Endothelial cell (in vitro differentiated cells): ENCODE measurements at regions not wholly inside any gene's neighbourhood (a gene's known extent, or its start where the extent isn't known, plus 50 kb on each side); places are given as distances from the start of the nearest gene placed in this dataset.
A peak's percentile ranks its signal among the peaks of the same experiment; 100 is the strongest.

ENCODE experiments used
- DNase-seq: peaks from one replicate; pipeline ENCODE4 v3.0.0; 2021; ENCODE audit warnings: low spot score
- H3K27ac Mint-ChIP-seq: one replicate; pipeline ENCODE4 v1.8.0; 2021; ENCODE audit warnings: mixed read lengths, inconsistent platforms; ENCODE audit not compliant: unreplicated experiment
- H3K27me3 Mint-ChIP-seq: one replicate; pipeline ENCODE4 v1.8.0; 2021; ENCODE audit warnings: mild to moderate bottlenecking, moderate library complexity, mixed read lengths, inconsistent platforms; ENCODE audit not compliant: unreplicated experiment
- H3K36me3 Mint-ChIP-seq: one replicate; pipeline ENCODE4 v1.8.0; 2021; ENCODE audit warnings: mild to moderate bottlenecking, low read depth, mixed read lengths, inconsistent platforms; ENCODE audit not compliant: unreplicated experiment
- H3K4me1 Mint-ChIP-seq: one replicate; pipeline ENCODE4 v1.8.0; 2021; ENCODE audit warnings: mild to moderate bottlenecking, mixed read lengths, inconsistent platforms; ENCODE audit not compliant: unreplicated experiment
- H3K4me3 Mint-ChIP-seq: one replicate; pipeline ENCODE4 v1.8.0; 2021; ENCODE audit warnings: mild to moderate bottlenecking, mixed read lengths, inconsistent platforms; ENCODE audit not compliant: unreplicated experiment
- H3K9me3 Mint-ChIP-seq: one replicate; pipeline ENCODE4 v1.8.0; 2021; ENCODE audit warnings: mixed read lengths, inconsistent platforms; ENCODE audit not compliant: unreplicated experiment
- CTCF ChIP-seq: fragments of 200-600 bp; sonication (generic); IDR thresholded peaks from one replicate; pipeline ENCODE4 v1.5.0; 2021; ENCODE audit warnings: antibody characterized with exemption; ENCODE audit not compliant: unreplicated experiment

GRCh38 chr5:34534523-34535103 is 121.5 kb upstream of the RAI14 start:
- no peak for DNase-seq
- H3K4me1 Mint-ChIP-seq = peaks cover 4% of the 10 kb centered on the region

GRCh38 chr5:34535433-34535832 is 120.7 kb upstream of the RAI14 start:
- Mint-ChIP-seq H3K27me3 (no peaks in the 10 kb centered on the region), H3K9me3 (no peaks in the 10 kb centered on the region), H3K36me3 (no peaks in the 10 kb centered on the region), H3K4me1 (peaks cover 4% of the 10 kb centered on the region), H3K27ac (no peak overlapping the region), H3K4me3 (no peak overlapping the region)
- DNase-seq = no peak
- TF ChIP-seq CTCF = no peak

More at GRCh38 chr5:34534523-34535103, 121.5 kb upstream of the RAI14 start:
- Mint-ChIP-seq H3K27me3 (no peaks in the 10 kb centered on the region), H3K36me3 (no peaks in the 10 kb centered on the region), H3K9me3 (no peaks in the 10 kb centered on the region), H3K27ac (no peak overlapping the region), H3K4me3 (no peak overlapping the region)
- TF ChIP-seq CTCF = no peak

- H3K27me3 Mint-ChIP-seq = no peaks in the 10 kb centered on the region
- no peaks in the 10 kb centered on the region for H3K9me3 Mint-ChIP-seq
- TF ChIP-seq CTCF = no peak
- DNase-seq = no peak
- no peak overlapping the region for H3K4me3 Mint-ChIP-seq
- peaks cover 4% of the 10 kb centered on the region for H3K4me1 Mint-ChIP-seq
- no peak overlapping the region for H3K27ac Mint-ChIP-seq
- no peaks in the 10 kb centered on the region for H3K36me3 Mint-ChIP-seq
Observed at GRCh38 chr5:34535944-34536623, 120.0 kb upstream of the RAI14 start.

GRCh38 chr5:34536699-34537098 is 119.4 kb upstream of the RAI14 start:
- TF ChIP-seq CTCF = no peak
- no peaks in the 10 kb centered on the region for H3K27me3 Mint-ChIP-seq
- no peak overlapping the region for H3K4me3 Mint-ChIP-seq
- peaks cover 4% of the 10 kb centered on the region for H3K4me1 Mint-ChIP-seq
- H3K9me3 Mint-ChIP-seq = no peaks in the 10 kb centered on the region
- no peak overlapping the region for H3K27ac Mint-ChIP-seq
- DNase-seq = no peak
- H3K36me3 Mint-ChIP-seq = no peaks in the 10 kb centered on the region

GRCh38 chr5:34538026-34538672 is 118.0 kb upstream of the RAI14 start:
- no peaks in the 10 kb centered on the region for H3K36me3 Mint-ChIP-seq
- no peaks in the 10 kb centered on the region for H3K27me3 Mint-ChIP-seq
- no peak overlapping the region for H3K27ac Mint-ChIP-seq
- DNase-seq = no peak
- peak; percentile 32 for TF ChIP-seq CTCF
- H3K9me3 Mint-ChIP-seq = no peaks in the 10 kb centered on the region
- no peak overlapping the region for H3K4me3 Mint-ChIP-seq
- H3K4me1 Mint-ChIP-seq = peaks cover 4% of the 10 kb centered on the region
